Skeletal muscle satellite cell (primary cell): ENCODE measurements at regions not wholly inside any gene's neighbourhood (a gene's known extent, or its start where the extent isn't known, plus 50 kb on each side); places are given as distances from the start of the nearest gene placed in this dataset.

Experiments used
- H3K27me3 ChIP-seq: 2 replicates; pipeline ENCODE4 v1.7.0; 2013; ENCODE audit warnings: low read length; ENCODE audit not compliant: control insufficient read depth, insufficient read depth
- H3K36me3 ChIP-seq: 2 replicates; pipeline ENCODE4 v1.7.0; 2013; ENCODE audit warnings: mild to moderate bottlenecking, control low read depth, low read length; ENCODE audit not compliant: insufficient read depth
- H3K4me1 ChIP-seq: 2 replicates; pipeline ENCODE4 v1.7.0; 2013; ENCODE audit warnings: low read length; ENCODE audit not compliant: control insufficient read depth, insufficient read depth
- H3K4me2 ChIP-seq: 2 replicates; pipeline ENCODE4 v1.7.0; 2013; ENCODE audit warnings: mild to moderate bottlenecking, low read length
- H3K4me3 ChIP-seq: 2 replicates; pipeline ENCODE4 v1.7.0; 2013; ENCODE audit warnings: low read length
- H3K9ac ChIP-seq: 2 replicates; pipeline ENCODE4 v1.7.0; 2013; ENCODE audit warnings: mild to moderate bottlenecking, low read depth, low read length, moderate library complexity
- H3K9me3 ChIP-seq: replicated peaks from 2 replicates; pipeline ENCODE4 v1.7.0; 2013; ENCODE audit warnings: mild to moderate bottlenecking, control low read depth, low read length

GRCh38 chr12:124486346-124486963 is 81.0 kb downstream of the NCOR2 start:
- Histone ChIP-seq H3K27me3 (no peaks in the 10 kb centered on the region), H3K9ac (no peak overlapping the region), H3K4me1 (no peaks in the 10 kb centered on the region), H3K9me3 (no peaks in the 10 kb centered on the region), H3K4me2 (no peak overlapping the region), H3K36me3 (peaks cover 36% of the 10 kb centered on the region), H3K4me3 (no peak overlapping the region)

GRCh38 chr12:124485371-124485770 is 82.0 kb downstream of the NCOR2 start:
- H3K4me3 ChIP-seq: no peak overlapping the region
- no peak overlapping the region for H3K9ac ChIP-seq
- peaks cover 35% of the 10 kb centered on the region for H3K36me3 ChIP-seq
- peaks cover 7% of the 10 kb centered on the region for H3K4me1 ChIP-seq
- no peak overlapping the region for H3K4me2 ChIP-seq
- no peaks in the 10 kb centered on the region for H3K9me3 ChIP-seq
- H3K27me3 ChIP-seq: no peaks in the 10 kb centered on the region

- Histone ChIP-seq H3K36me3 (peaks cover 39% of the 10 kb centered on the region), H3K4me2 (no peak overlapping the region), H3K4me1 (peaks cover 12% of the 10 kb centered on the region), H3K27me3 (no peaks in the 10 kb centered on the region), H3K4me3 (no peak overlapping the region), H3K9ac (no peak overlapping the region), H3K9me3 (no peaks in the 10 kb centered on the region)
Measured at GRCh38 chr12:124484526-124484953, 82.9 kb downstream of the NCOR2 start.

- H3K4me1 ChIP-seq: peaks cover 12% of the 10 kb centered on the region
- H3K9me3 ChIP-seq: no peaks in the 10 kb centered on the region
- H3K4me2 ChIP-seq: no peak overlapping the region
- H3K4me3 ChIP-seq: no peak overlapping the region
- H3K36me3 ChIP-seq: peaks cover 42% of the 10 kb centered on the region
- H3K27me3 ChIP-seq: no peaks in the 10 kb centered on the region
- H3K9ac ChIP-seq: no peak overlapping the region
Measured at GRCh38 chr12:124484067-124484466, 83.3 kb downstream of the NCOR2 start.

GRCh38 chr12:124482901-124483799 is 84.3 kb downstream of the NCOR2 start:
- no peak overlapping the region for H3K4me3 ChIP-seq
- H3K4me1 ChIP-seq: peaks cover 12% of the 10 kb centered on the region
- no peaks in the 10 kb centered on the region for H3K27me3 ChIP-seq
- H3K4me2 ChIP-seq: no peak overlapping the region
- no peak overlapping the region for H3K9ac ChIP-seq
- H3K36me3 ChIP-seq: peaks cover 43% of the 10 kb centered on the region
- no peaks in the 10 kb centered on the region for H3K9me3 ChIP-seq

- Histone ChIP-seq H3K36me3 (peaks cover 43% of the 10 kb centered on the region), H3K9ac (no peak overlapping the region), H3K4me1 (peaks cover 12% of the 10 kb centered on the region), H3K27me3 (no peaks in the 10 kb centered on the region), H3K4me2 (no peak overlapping the region), H3K9me3 (no peaks in the 10 kb centered on the region), H3K4me3 (no peak overlapping the region)
Measured at GRCh38 chr12:124482567-124482893, 84.9 kb downstream of the NCOR2 start.

GRCh38 chr12:124481772-124482566 is 85.4 kb downstream of the NCOR2 start:
- no peak overlapping the region for H3K4me3 ChIP-seq
- peaks cover 12% of the 10 kb centered on the region for H3K4me1 ChIP-seq
- H3K4me2 ChIP-seq: no peak overlapping the region
- no peaks in the 10 kb centered on the region for H3K27me3 ChIP-seq
- no peaks in the 10 kb centered on the region for H3K9me3 ChIP-seq
- H3K36me3 ChIP-seq: peaks cover 43% of the 10 kb centered on the region
- no peak overlapping the region for H3K9ac ChIP-seq

GRCh38 chr12:124481257-124481750 is 86.1 kb downstream of the NCOR2 start:
- Histone ChIP-seq H3K9me3 (no peaks in the 10 kb centered on the region), H3K9ac (no peak overlapping the region), H3K4me1 (peaks cover 12% of the 10 kb centered on the region), H3K4me2 (no peak overlapping the region), H3K27me3 (no peaks in the 10 kb centered on the region), H3K36me3 (peaks cover 44% of the 10 kb centered on the region), H3K4me3 (no peak overlapping the region)

- Histone ChIP-seq H3K36me3 (peaks cover 51% of the 10 kb centered on the region), H3K9ac (no peak overlapping the region), H3K27me3 (no peaks in the 10 kb centered on the region), H3K4me2 (peak overlapping the region; percentile 57), H3K4me3 (no peak overlapping the region), H3K9me3 (no peaks in the 10 kb centered on the region), H3K4me1 (peaks cover 13% of the 10 kb centered on the region)
Measured at GRCh38 chr12:124480469-124481256, 86.7 kb downstream of the NCOR2 start.

GRCh38 chr12:124479680-124480468 is 87.5 kb downstream of the NCOR2 start:
- Histone ChIP-seq H3K9ac (no peak overlapping the region), H3K9me3 (no peaks in the 10 kb centered on the region), H3K27me3 (no peaks in the 10 kb centered on the region), H3K36me3 (peaks cover 50% of the 10 kb centered on the region), H3K4me3 (no peak overlapping the region), H3K4me2 (peak overlapping the region; percentile 57), H3K4me1 (peaks cover 21% of the 10 kb centered on the region)
